Activated T-cell treated with anti-CD3 and anti-CD28 coated beads, Interleukin-2, amount 50 U/mL, for 24 hours (primary cell): ENCODE measurements at regions not wholly inside any gene's neighbourhood (a gene's known extent, or its start where the extent isn't known, plus 50 kb on each side); places are given as distances from the start of the nearest gene placed in this dataset.
A peak's percentile ranks its signal among the peaks of the same experiment; 100 is the strongest.

Experiments used
- DNase-seq: peaks from one replicate; pipeline ENCODE4 v3.0.0-alpha.2; 2020
- H3K27ac Mint-ChIP-seq: 2 replicates; pipeline ENCODE4 v1.8.0; 2020; ENCODE audit warnings: mild to moderate bottlenecking, mixed read lengths
- H3K27me3 Mint-ChIP-seq: 2 replicates; pipeline ENCODE4 v1.8.0; 2020; ENCODE audit warnings: mixed read lengths
- H3K36me3 Mint-ChIP-seq: 2 replicates; pipeline ENCODE4 v1.8.0; 2020; ENCODE audit warnings: low read depth, mixed read lengths
- H3K4me1 Mint-ChIP-seq: 2 replicates; pipeline ENCODE4 v1.8.0; 2020; ENCODE audit warnings: low read depth, mixed read lengths
- H3K4me3 Mint-ChIP-seq: 2 replicates; pipeline ENCODE4 v1.8.0; 2020; ENCODE audit warnings: mild to moderate bottlenecking, moderate library complexity, mixed read lengths
- H3K9me3 Mint-ChIP-seq: 2 replicates; pipeline ENCODE4 v1.8.0; 2020; ENCODE audit warnings: mixed read lengths

DNA sequence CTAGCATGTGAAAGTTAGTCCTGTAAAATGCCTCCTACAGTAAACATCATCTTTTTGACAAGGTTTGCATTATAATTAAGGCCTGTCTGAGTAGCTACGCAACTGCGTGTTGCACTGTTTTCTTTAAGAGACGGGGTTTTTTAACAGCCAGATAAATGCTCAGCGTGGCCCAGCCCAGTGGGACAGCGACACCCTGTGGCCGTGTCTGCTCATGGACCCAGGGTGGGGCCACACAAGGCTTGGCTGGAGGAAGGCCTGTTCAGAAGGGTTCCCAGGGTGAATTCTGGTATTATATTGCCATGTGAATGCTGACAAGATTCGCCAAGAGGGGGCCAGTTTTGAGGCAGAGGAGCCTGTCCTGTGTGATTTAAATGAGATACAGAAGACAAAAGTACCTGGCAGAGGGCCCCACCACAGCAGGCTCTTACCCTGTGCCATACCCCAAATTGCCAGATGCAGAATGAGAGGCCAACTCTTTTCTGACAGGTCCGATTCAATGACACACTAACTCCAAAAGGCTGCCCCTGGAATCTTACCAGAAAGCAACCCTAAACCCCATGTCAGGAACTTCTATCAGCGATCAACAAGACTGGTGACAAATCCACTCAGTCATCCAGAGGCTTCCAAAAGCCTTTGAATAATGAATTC is 65.9 kb upstream of the IRX6 start:
- Mint-ChIP-seq H3K27me3 (peaks cover 27% of the 10 kb centered on the region), H3K9me3 (peaks cover 2% of the 10 kb centered on the region), H3K4me3 (no peak overlapping the region), H3K36me3 (no peaks in the 10 kb centered on the region), H3K27ac (no peak overlapping the region), H3K4me1 (peaks cover 5% of the 10 kb centered on the region)
- peak; percentile 59 for DNase-seq

- Mint-ChIP-seq H3K4me1 (peaks cover 5% of the 10 kb centered on the region), H3K4me3 (no peak overlapping the region), H3K36me3 (no peaks in the 10 kb centered on the region), H3K27me3 (peaks cover 10% of the 10 kb centered on the region), H3K9me3 (no peaks in the 10 kb centered on the region), H3K27ac (no peak overlapping the region)
- DNase-seq, result no peak
These were observed 62.7 kb upstream of the IRX6 start for GRCh38 chr16:55261301-55261700.

DNA sequence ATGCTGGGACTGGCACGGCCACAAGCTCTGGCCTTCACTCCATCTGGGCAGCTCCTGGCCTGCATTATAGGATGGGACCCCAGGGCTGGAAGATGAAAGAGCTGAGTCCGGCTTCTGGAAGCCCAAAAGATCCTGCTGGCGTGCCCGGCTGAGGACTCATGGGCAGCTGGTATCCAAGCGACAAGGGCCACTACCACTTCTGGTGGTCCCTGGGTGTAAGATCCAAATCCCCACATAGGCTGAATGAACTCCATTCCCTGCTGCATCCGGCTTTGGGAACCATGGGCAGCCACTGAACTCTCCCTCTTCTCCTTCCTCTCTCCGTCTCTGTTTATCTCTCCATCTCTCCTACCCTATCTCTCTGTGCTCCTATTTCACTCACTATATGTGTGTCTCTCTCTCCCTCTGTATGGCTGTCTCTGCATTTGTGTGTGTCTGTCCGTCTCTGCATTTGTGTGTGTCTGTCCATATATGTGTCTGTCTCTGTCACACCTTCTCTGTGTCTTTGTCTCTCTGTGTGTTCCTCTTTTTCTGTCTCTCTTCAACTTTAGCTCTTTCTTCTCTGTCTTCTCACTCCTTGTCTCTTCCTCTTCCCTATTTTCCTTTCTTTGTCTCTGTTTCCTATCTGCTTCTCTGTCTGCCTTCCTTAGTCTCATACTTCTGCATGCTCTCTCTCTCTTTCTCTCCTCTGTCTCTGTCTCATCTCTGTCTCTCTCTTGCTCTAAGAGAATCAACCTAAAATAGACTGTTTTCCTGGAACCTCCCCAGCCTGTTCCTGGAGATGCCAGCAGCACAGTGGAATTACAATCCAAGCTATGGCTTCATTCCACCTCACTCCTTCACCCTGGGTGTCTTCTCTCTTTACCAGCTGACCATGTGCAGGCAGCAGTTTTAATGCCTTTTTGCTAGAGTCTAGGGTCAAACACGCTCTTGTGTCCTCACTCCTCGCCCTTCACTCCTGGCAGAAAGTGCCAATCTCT is 60.4 kb upstream of the IRX6 start:
- DNase-seq, result no peak
- H3K4me1 Mint-ChIP-seq, result no peaks in the 10 kb centered on the region
- H3K27me3 Mint-ChIP-seq, result no peaks in the 10 kb centered on the region
- no peaks in the 10 kb centered on the region for H3K36me3 Mint-ChIP-seq
- no peak overlapping the region for H3K4me3 Mint-ChIP-seq
- H3K27ac Mint-ChIP-seq, result no peak overlapping the region
- no peaks in the 10 kb centered on the region for H3K9me3 Mint-ChIP-seq

DNA sequence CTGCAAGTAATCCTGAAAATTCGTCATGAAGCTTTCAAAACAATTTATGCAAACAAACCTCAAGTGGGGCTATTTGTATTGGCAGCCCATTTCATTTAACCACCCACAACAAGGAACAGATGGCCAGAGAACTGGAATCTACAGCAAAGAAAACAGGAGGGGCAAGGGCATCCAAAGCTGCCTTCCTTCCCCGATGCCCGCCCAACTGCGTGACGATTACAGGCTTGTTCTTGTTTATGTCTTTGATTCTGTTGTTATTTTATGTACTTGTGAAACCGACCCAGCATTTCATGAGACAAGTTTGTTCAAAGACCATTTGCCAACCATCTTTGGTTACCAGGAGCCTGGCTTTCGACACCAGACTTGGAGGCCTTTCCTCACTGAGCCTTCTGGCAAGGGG is 59.1 kb upstream of the IRX6 start:
- no peak for DNase-seq
- no peaks in the 10 kb centered on the region for H3K36me3 Mint-ChIP-seq

DNA sequence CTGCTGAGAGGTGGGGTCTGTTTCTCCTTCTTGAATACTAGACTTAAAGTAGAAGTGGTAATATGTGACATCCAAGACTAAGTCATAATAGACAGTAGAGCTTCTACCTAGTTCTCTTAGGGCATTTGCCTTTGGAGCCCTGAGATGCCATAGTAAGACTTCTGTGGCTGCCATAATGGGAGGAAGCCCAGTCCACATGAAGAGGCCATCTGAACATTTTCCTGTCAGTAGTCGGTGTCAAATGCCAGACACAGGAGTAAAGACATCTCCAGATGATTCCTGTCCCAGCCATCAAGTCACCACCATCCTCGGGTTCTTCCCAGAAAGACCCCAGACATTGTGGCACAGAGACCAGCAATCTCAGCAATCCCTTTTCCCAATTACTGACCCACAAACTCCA is 58.1 kb upstream of the IRX6 start:
- Mint-ChIP-seq H3K27ac (no peak overlapping the region), H3K4me3 (no peak overlapping the region), H3K36me3 (no peaks in the 10 kb centered on the region), H3K9me3 (no peaks in the 10 kb centered on the region), H3K4me1 (no peaks in the 10 kb centered on the region), H3K27me3 (no peaks in the 10 kb centered on the region)
- no peak for DNase-seq

More for the DNA sequence above, 59.1 kb upstream of the IRX6 start:
- Mint-ChIP-seq H3K4me3 (no peak overlapping the region), H3K27ac (no peak overlapping the region), H3K9me3 (no peaks in the 10 kb centered on the region), H3K27me3 (no peaks in the 10 kb centered on the region), H3K4me1 (no peaks in the 10 kb centered on the region)

DNA sequence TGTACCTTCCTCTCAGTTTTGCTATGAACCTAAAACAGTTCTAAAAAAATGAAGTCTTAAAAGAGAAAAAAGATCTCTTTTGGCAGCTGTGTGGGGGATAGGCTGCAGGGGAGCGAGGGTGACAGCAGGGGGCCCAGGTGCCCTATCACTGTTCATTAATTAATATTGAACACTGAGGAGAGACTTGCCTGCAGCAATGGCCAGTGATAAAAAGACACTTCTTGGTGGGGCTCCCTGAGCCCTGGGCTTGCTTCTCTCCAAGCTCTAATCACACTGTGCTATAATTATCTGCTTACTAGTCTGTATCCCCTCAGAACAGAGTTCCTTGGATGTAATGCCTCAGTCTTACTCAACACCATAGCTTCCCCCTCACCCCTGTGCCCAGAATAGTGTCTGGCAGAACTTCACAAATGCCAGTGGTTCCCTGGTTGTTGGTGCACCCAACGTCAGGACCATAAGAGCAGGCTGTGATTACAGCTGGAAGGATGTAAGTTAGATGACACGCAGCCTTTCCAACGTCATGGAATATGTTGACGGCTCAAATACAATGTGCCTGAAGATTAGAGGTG is 52.0 kb upstream of the IRX6 start:
- H3K36me3 Mint-ChIP-seq, result no peaks in the 10 kb centered on the region
- H3K4me1 Mint-ChIP-seq, result no peaks in the 10 kb centered on the region
- DNase-seq, result no peak
- H3K27me3 Mint-ChIP-seq, result no peaks in the 10 kb centered on the region
- H3K9me3 Mint-ChIP-seq, result no peaks in the 10 kb centered on the region
- H3K4me3 Mint-ChIP-seq, result no peak overlapping the region
- no peak overlapping the region for H3K27ac Mint-ChIP-seq

DNA sequence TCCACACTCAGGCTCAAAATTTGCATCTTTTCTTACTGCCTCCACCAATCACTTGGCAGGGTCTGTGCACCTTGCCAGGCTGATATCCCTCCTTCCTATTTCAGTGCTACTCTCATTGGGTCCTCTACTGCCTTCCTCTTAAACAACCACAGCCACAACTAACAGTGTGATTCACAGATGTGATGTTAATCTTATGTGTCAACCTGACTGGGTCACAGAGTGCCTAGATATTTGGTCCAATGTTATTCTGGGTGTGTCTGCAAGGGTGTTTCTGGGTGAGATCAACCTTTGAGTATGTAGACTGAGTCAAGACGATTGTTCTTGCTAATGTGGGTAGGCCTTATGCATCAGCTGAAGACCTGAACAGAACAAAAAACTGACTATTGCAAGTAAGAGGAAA is 51.3 kb upstream of the IRX6 start:
- H3K4me1 Mint-ChIP-seq, result no peaks in the 10 kb centered on the region
- H3K4me3 Mint-ChIP-seq, result no peak overlapping the region
- no peaks in the 10 kb centered on the region for H3K9me3 Mint-ChIP-seq
- no peak for DNase-seq
- H3K27me3 Mint-ChIP-seq, result no peaks in the 10 kb centered on the region
- no peak overlapping the region for H3K27ac Mint-ChIP-seq
- H3K36me3 Mint-ChIP-seq, result no peaks in the 10 kb centered on the region

GRCh38 chr16:55273356-55273755 is 50.6 kb upstream of the IRX6 start:
- H3K36me3 Mint-ChIP-seq, result no peaks in the 10 kb centered on the region
- H3K27ac Mint-ChIP-seq, result no peak overlapping the region
- H3K4me3 Mint-ChIP-seq, result no peak overlapping the region
- DNase-seq, result no peak
- no peaks in the 10 kb centered on the region for H3K9me3 Mint-ChIP-seq
- H3K27me3 Mint-ChIP-seq, result no peaks in the 10 kb centered on the region
- no peaks in the 10 kb centered on the region for H3K4me1 Mint-ChIP-seq

DNA sequence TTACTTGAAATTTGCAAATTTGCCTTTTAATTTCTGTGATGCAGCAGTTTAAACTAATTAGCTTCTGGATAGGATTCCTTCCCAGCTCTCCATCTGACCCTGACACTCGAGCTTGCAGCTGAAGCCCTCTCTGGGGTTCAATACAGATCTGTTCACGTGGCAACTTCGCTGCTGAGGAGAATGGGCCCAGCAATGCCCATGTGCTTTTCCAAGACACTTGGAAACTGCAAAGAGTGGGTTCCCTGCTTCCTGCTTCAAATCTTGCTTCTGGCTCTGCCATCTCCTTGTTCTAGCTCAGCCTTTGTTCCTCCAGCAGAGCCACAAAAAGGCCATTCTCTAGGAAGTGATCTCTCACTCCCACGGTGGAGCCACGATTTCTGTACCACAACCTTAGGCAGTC is 50.0 kb upstream of the IRX6 start:
- H3K9me3 Mint-ChIP-seq, result no peaks in the 10 kb centered on the region
- H3K36me3 Mint-ChIP-seq, result no peaks in the 10 kb centered on the region

More for the DNA sequence above, 50.0 kb upstream of the IRX6 start:
- no peak for DNase-seq
- Mint-ChIP-seq H3K4me1 (no peaks in the 10 kb centered on the region), H3K27me3 (no peaks in the 10 kb centered on the region), H3K27ac (no peak overlapping the region), H3K4me3 (no peak overlapping the region)
